Activated naive CD8-positive, alpha-beta T cell treated with anti-CD3 and anti-CD28 coated beads for 36 hours (primary cell): ENCODE measurements at regions not wholly inside any gene's neighbourhood (a gene's known extent, or its start where the extent isn't known, plus 50 kb on each side); places are given as distances from the start of the nearest gene placed in this dataset.

Source experiments
- DNase-seq: peaks from one replicate; pipeline ENCODE4 v3.0.0; 2021
- H3K27ac Mint-ChIP-seq: one replicate; pipeline ENCODE4 v1.8.0; 2022; ENCODE audit warnings: mild to moderate bottlenecking, moderate library complexity, mixed read lengths
- H3K27me3 Mint-ChIP-seq: one replicate; pipeline ENCODE4 v1.8.0; 2022; ENCODE audit warnings: mild to moderate bottlenecking, mixed read lengths
- H3K36me3 Mint-ChIP-seq: one replicate; pipeline ENCODE4 v1.8.0; 2021; ENCODE audit warnings: mild to moderate bottlenecking, mixed read lengths
- H3K4me1 Mint-ChIP-seq: one replicate; pipeline ENCODE4 v1.8.0; 2021; ENCODE audit warnings: mixed read lengths
- H3K4me3 Mint-ChIP-seq: one replicate; pipeline ENCODE4 v1.8.0; 2022; ENCODE audit warnings: mild to moderate bottlenecking, moderate library complexity, mixed read lengths
- H3K9me3 Mint-ChIP-seq: one replicate; pipeline ENCODE4 v1.8.0; 2022; ENCODE audit warnings: mixed read lengths

DNA sequence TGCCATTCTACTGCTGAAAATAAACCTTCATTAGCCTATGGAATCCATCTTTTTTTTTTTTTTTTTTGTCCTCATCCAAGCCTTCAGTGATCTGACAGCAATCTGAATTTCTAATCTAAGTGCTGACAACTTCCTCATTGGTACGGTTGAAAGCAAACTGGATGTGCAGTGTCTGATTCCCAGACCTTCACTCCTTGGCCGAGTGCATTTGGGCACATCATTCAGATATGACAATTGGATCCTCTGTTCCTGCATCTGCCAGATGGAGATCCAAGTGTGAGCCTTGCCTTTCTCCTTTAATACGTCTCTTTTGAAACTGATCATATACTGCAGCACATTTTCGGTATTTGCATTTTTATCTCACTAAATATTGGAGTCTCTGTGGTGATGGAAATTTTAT, 713.1 kb downstream of the DCDC2C start:
- H3K36me3 Mint-ChIP-seq = no peaks in the 10 kb centered on the region
- no peaks in the 10 kb centered on the region for H3K4me1 Mint-ChIP-seq
- H3K27ac Mint-ChIP-seq = no peak overlapping the region
- H3K9me3 Mint-ChIP-seq = peaks cover 8% of the 10 kb centered on the region
- no peak overlapping the region for H3K4me3 Mint-ChIP-seq
- DNase-seq = no peak
- H3K27me3 Mint-ChIP-seq = no peaks in the 10 kb centered on the region

GRCh38 chr2:4417771-4418170, 714.4 kb downstream of the DCDC2C start:
- Mint-ChIP-seq H3K9me3 (peaks cover 7% of the 10 kb centered on the region), H3K27ac (no peak overlapping the region), H3K4me1 (no peaks in the 10 kb centered on the region), H3K27me3 (no peaks in the 10 kb centered on the region), H3K36me3 (no peaks in the 10 kb centered on the region), H3K4me3 (no peak overlapping the region)
- no peak for DNase-seq

GRCh38 chr2:4420032-4420431, 716.7 kb downstream of the DCDC2C start:
- Mint-ChIP-seq H3K36me3 (no peaks in the 10 kb centered on the region), H3K27me3 (no peaks in the 10 kb centered on the region), H3K4me1 (no peaks in the 10 kb centered on the region), H3K27ac (no peak overlapping the region), H3K9me3 (peaks cover 9% of the 10 kb centered on the region), H3K4me3 (no peak overlapping the region)
- DNase-seq = no peak

DNA sequence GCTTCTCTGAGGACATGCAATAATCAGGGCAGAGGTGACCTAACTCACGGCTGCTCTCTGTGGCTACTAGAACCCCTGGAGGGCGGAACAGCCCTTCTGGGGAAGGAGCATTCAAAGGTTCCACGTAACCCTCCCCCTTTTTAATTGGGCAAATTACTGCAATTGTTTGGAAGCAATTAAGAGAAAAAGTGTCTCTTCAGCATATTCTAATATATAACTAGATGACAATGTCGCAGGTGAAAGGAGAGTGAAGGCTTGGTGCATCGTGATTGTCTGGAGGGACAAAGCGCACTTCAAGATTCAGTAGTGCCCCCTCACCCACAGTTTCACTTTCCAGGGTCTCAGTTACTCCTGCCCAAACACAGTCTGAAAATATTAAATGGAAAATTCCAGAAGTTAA, 720.8 kb downstream of the DCDC2C start:
- Mint-ChIP-seq H3K36me3 (no peaks in the 10 kb centered on the region), H3K4me1 (no peaks in the 10 kb centered on the region), H3K9me3 (peaks cover 2% of the 10 kb centered on the region), H3K27me3 (no peaks in the 10 kb centered on the region), H3K4me3 (no peak overlapping the region), H3K27ac (no peak overlapping the region)
- DNase-seq = no peak

DNA sequence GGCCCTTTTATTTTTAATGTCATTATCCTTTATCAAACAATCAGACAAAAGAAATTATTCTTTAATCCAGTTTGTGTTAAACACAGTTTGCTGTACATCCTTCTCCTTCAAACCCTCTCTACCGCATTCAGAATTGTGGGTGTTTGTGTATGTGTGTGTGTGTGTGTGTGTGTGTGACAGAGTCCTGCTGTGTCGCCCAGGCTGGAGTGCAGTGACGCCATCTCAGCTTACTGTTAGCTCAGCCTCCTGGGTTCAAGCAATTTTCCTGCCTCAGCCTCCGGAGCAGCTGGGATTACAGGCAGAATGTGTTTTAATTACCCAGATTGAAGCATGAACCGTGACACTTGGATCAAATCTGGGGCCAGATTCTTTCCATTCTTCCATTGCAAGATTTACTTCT, 723.7 kb downstream of the DCDC2C start:
- Mint-ChIP-seq H3K9me3 (peaks cover 5% of the 10 kb centered on the region), H3K4me1 (no peaks in the 10 kb centered on the region), H3K27ac (no peak overlapping the region), H3K4me3 (no peak overlapping the region), H3K36me3 (no peaks in the 10 kb centered on the region), H3K27me3 (no peaks in the 10 kb centered on the region)
- no peak for DNase-seq

DNA sequence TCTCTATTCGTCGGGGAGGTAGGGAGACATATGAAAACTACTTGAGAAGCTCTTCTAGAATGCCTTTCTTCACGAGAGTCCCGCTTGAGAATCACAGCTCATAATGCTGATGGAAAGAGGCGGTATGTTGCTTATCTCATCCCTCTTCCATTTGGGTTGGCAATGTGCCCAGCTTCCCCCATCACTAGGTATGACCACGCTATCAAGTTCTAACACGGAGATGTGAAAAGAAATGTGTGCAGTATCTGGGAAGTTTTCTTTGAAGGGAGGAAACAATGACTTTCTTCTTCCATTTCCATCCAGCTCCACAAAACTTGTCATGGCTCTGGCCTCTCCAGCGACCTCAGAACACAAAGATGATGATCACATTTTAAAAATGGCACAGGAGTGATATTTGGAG, 742.4 kb downstream of the DCDC2C start:
- no peak for DNase-seq
- no peak overlapping the region for H3K4me3 Mint-ChIP-seq
- H3K36me3 Mint-ChIP-seq = no peaks in the 10 kb centered on the region
- no peaks in the 10 kb centered on the region for H3K4me1 Mint-ChIP-seq
- H3K27me3 Mint-ChIP-seq = no peaks in the 10 kb centered on the region
- H3K9me3 Mint-ChIP-seq = peaks cover 2% of the 10 kb centered on the region
- H3K27ac Mint-ChIP-seq = no peak overlapping the region

- no peaks in the 10 kb centered on the region for H3K27me3 Mint-ChIP-seq
- peaks cover 12% of the 10 kb centered on the region for H3K9me3 Mint-ChIP-seq
- no peak overlapping the region for H3K4me3 Mint-ChIP-seq
- H3K36me3 Mint-ChIP-seq = no peaks in the 10 kb centered on the region
- H3K4me1 Mint-ChIP-seq = no peaks in the 10 kb centered on the region
- DNase-seq = no peak
- H3K27ac Mint-ChIP-seq = no peak overlapping the region
These were observed 751.5 kb downstream of the DCDC2C start for GRCh38 chr2:4454907-4455306.

- Mint-ChIP-seq H3K4me1 (no peaks in the 10 kb centered on the region), H3K4me3 (no peak overlapping the region), H3K27me3 (no peaks in the 10 kb centered on the region), H3K27ac (no peak overlapping the region), H3K36me3 (no peaks in the 10 kb centered on the region), H3K9me3 (peaks cover 12% of the 10 kb centered on the region)
- DNase-seq = no peak
These were observed 752.2 kb downstream of the DCDC2C start for GRCh38 chr2:4455486-4456155.

- DNase-seq = no peak
- Mint-ChIP-seq H3K4me1 (no peaks in the 10 kb centered on the region), H3K27ac (no peak overlapping the region), H3K27me3 (no peaks in the 10 kb centered on the region), H3K36me3 (no peaks in the 10 kb centered on the region), H3K9me3 (no peaks in the 10 kb centered on the region), H3K4me3 (no peak overlapping the region)
These were observed 761.4 kb downstream of the DCDC2C start for GRCh38 chr2:4464634-4465266.

DNA sequence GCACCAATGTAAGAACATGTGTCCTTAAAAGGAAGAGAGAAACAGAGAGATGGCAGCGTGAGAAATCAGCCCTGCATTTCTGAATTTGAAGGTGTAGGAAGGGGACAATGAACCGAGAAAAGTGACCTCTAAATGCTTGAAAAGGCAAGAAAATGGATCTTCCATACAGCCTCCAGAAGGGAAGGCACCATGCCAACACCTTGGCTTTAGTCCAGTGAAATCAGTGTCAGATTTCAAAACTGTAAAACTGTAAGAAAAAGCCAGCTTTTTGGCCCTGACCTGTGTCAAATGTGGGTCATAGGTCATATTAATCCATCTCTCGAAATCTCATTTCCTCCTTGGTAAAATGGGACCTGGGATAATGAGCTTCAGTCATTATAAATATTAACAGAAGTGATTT, 762.3 kb downstream of the DCDC2C start:
- no peaks in the 10 kb centered on the region for H3K4me1 Mint-ChIP-seq
- H3K36me3 Mint-ChIP-seq = no peaks in the 10 kb centered on the region
- H3K4me3 Mint-ChIP-seq = no peak overlapping the region
- H3K27me3 Mint-ChIP-seq = no peaks in the 10 kb centered on the region
- H3K27ac Mint-ChIP-seq = no peak overlapping the region
- no peak for DNase-seq
- no peaks in the 10 kb centered on the region for H3K9me3 Mint-ChIP-seq

GRCh38 chr2:4475618-4476017, 772.2 kb downstream of the DCDC2C start:
- Mint-ChIP-seq H3K36me3 (no peaks in the 10 kb centered on the region), H3K27me3 (no peaks in the 10 kb centered on the region), H3K4me3 (no peak overlapping the region), H3K27ac (no peak overlapping the region), H3K4me1 (no peaks in the 10 kb centered on the region), H3K9me3 (no peaks in the 10 kb centered on the region)
- DNase-seq = no peak

DNA sequence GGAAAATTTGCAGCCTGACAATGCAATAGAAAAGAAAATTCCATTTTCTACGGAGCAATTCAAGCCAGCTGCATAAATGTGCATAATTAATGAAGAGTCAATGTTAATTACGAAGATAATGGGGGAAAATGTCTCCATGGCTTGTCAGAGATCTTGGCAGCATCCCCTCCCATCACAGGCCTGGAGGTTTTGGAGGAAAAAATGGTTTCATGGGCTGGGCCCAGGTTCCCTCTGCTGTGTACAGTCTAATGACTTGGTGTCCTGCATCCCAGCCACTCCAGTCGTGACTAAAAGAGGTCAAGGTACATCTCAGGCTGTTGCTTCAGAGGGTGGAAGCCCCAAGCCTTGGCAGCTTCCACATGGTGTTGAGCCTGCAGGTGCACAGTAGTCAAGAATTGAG, 779.7 kb downstream of the DCDC2C start:
- no peaks in the 10 kb centered on the region for H3K36me3 Mint-ChIP-seq
- no peak overlapping the region for H3K27ac Mint-ChIP-seq
- no peaks in the 10 kb centered on the region for H3K27me3 Mint-ChIP-seq
- H3K4me3 Mint-ChIP-seq = no peak overlapping the region
- no peaks in the 10 kb centered on the region for H3K4me1 Mint-ChIP-seq
- peaks cover 14% of the 10 kb centered on the region for H3K9me3 Mint-ChIP-seq
- DNase-seq = no peak

DNA sequence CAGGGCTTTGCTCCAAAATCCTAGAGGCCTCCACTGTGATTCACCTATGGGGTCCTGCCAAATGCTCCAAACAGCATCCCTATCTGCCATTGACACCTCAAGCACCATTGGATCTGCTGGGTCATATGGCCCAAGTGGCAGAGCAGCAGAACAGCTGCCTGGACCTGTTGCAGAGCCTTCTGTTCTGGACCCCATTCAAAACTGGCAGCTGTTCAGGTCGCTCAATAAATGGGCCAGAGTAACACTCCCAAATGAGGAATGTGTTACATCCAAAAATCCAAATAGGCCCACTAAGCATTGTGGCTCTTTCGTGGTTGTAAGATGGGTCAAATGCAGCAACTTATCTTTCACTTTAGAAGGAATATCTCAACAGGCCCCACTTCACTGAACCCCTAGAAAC, 783.6 kb downstream of the DCDC2C start:
- Mint-ChIP-seq H3K4me3 (no peak overlapping the region), H3K36me3 (no peaks in the 10 kb centered on the region), H3K4me1 (no peaks in the 10 kb centered on the region), H3K27me3 (no peaks in the 10 kb centered on the region), H3K27ac (no peak overlapping the region), H3K9me3 (peaks cover 14% of the 10 kb centered on the region)
- DNase-seq = no peak

DNA sequence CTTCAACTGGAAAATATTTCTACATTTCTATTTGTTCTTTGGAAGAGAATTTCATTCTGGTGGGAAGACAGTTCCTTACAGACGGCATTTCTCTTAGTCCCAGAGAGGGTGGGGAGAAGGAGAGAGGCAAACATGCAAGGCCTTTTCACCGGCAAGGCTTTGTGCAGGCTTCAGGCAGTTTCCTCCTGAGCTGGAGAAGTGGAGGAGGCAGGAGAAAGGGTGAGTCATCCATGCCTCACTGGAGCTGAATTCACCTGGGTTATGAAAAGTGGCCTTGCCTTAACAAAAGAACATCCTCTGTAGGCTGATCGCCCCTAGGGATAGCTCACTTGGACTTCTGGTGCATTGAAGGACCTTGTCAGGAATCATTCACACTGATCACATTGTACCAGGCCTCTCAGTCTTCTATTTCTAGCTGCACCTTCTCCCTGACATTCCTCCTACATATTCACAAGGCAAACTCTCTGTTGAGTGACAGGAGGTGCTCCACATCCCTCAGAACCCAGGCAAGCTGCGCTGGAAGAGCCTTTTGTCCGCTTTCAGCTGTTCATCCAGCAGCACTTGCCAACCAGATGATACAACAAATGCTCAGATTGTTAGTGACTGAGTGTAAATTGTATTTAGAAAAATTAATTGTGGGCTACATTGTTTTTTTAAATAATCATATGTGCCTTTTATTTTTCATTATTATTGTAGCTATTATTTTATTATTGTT, 796.1 kb downstream of the DCDC2C start:
- no peak overlapping the region for H3K4me3 Mint-ChIP-seq
- no peaks in the 10 kb centered on the region for H3K36me3 Mint-ChIP-seq
- DNase-seq = no peak
- no peak overlapping the region for H3K27ac Mint-ChIP-seq
- H3K27me3 Mint-ChIP-seq = no peaks in the 10 kb centered on the region
- H3K4me1 Mint-ChIP-seq = no peaks in the 10 kb centered on the region
- no peaks in the 10 kb centered on the region for H3K9me3 Mint-ChIP-seq

- Mint-ChIP-seq H3K4me1 (no peaks in the 10 kb centered on the region), H3K4me3 (no peak overlapping the region), H3K27ac (no peak overlapping the region), H3K36me3 (no peaks in the 10 kb centered on the region), H3K27me3 (no peaks in the 10 kb centered on the region), H3K9me3 (peaks cover 1% of the 10 kb centered on the region)
- DNase-seq = no peak
These were observed 798.1 kb downstream of the DCDC2C start for GRCh38 chr2:4501525-4501924.
